Adipocyte (in vitro differentiated cells): ENCODE measurements at regions not wholly inside any gene's neighbourhood (a gene's known extent, or its start where the extent isn't known, plus 50 kb on each side); places are given as distances from the start of the nearest gene placed in this dataset.
A peak's percentile ranks its signal among the peaks of the same experiment; 100 is the strongest.
"Not testable (repeated sequence)": the region's sequence is repeated elsewhere in the genome, so short reads cannot be mapped to it uniquely, and the experiment has no call there.

Experiments used
- DNase-seq: peaks from one replicate; pipeline ENCODE4 v3.0.0-alpha.2; 2015; ENCODE audit warnings: low read depth
- H3K27me3 ChIP-seq: replicated peaks from 2 replicates; pipeline ENCODE4 v1.7.0; 2013; ENCODE audit warnings: mild to moderate bottlenecking, low read length, moderate library complexity; ENCODE audit not compliant: control insufficient read depth, insufficient read depth
- H3K36me3 ChIP-seq: 2 replicates; pipeline ENCODE4 v1.7.0; 2013; ENCODE audit warnings: low read length, mild to moderate bottlenecking, moderate library complexity; ENCODE audit not compliant: control insufficient read depth, insufficient read depth, severe bottlenecking
- H3K4me1 ChIP-seq: 2 replicates; pipeline ENCODE4 v1.7.0; 2013; ENCODE audit warnings: mild to moderate bottlenecking, low read length, moderate library complexity; ENCODE audit not compliant: control insufficient read depth, insufficient read depth
- H3K4me3 ChIP-seq: 2 replicates; pipeline ENCODE4 v1.7.0; 2013; ENCODE audit warnings: mild to moderate bottlenecking, low read length, moderate library complexity
- H3K9ac ChIP-seq: 2 replicates; pipeline ENCODE4 v1.7.0; 2013; ENCODE audit warnings: mild to moderate bottlenecking, low read length, moderate library complexity
- H3K9me3 ChIP-seq: 2 replicates; pipeline ENCODE4 v1.7.0; 2013; ENCODE audit warnings: mild to moderate bottlenecking, low read length, moderate library complexity; ENCODE audit not compliant: control insufficient read depth

GRCh38 chr6:16989976-16990375, 111.9 kb upstream of the STMND1 start:
- not testable (repeated sequence) for H3K36me3 ChIP-seq, H3K27me3 ChIP-seq, DNase-seq, H3K4me3 ChIP-seq, H3K9ac ChIP-seq, H3K9me3 ChIP-seq
- peaks cover 20% of the 10 kb centered on the region for H3K4me1 ChIP-seq

GRCh38 chr6:16989382-16989781, 112.5 kb upstream of the STMND1 start:
- H3K9me3 ChIP-seq = peaks cover 5% of the 10 kb centered on the region
- no peak for DNase-seq
- no peaks in the 10 kb centered on the region for H3K27me3 ChIP-seq
- no peak overlapping the region for H3K9ac ChIP-seq
- H3K4me3 ChIP-seq = no peak overlapping the region
- peaks cover 20% of the 10 kb centered on the region for H3K4me1 ChIP-seq
- H3K36me3 ChIP-seq = no peaks in the 10 kb centered on the region

DNA sequence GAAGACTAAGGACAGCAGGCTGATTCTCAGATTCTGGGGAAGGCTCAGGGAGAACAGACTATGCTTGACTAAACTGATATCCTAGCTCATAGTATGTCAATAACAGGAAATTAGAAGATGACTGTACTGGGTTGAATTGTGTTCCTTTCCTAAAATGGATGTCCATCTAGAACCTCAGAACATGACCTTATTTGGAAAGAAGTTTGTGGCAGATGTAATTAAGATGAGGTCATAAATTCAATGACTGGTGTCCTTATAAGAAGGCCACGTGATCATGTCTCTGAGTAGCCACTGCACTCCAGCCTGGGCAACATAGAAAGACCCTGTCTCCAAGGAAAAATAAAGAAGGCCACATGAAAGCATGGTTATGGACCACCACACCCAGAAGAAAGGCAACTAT, 113.9 kb upstream of the STMND1 start:
- no peaks in the 10 kb centered on the region for H3K36me3 ChIP-seq
- H3K9ac ChIP-seq = no peak overlapping the region
- H3K4me1 ChIP-seq = peaks cover 24% of the 10 kb centered on the region
- no peaks in the 10 kb centered on the region for H3K27me3 ChIP-seq
- peaks cover 5% of the 10 kb centered on the region for H3K9me3 ChIP-seq
- H3K4me3 ChIP-seq = no peak overlapping the region
- no peak for DNase-seq

GRCh38 chr6:16985513-16986284, 116.2 kb upstream of the STMND1 start:
- peaks cover 23% of the 10 kb centered on the region for H3K4me1 ChIP-seq
- no peaks in the 10 kb centered on the region for H3K36me3 ChIP-seq
- peak overlapping the region; percentile 10 for H3K4me3 ChIP-seq
- H3K9me3 ChIP-seq = peaks cover 5% of the 10 kb centered on the region
- no peak overlapping the region for H3K9ac ChIP-seq
- DNase-seq = peak; percentile 89
- H3K27me3 ChIP-seq = no peaks in the 10 kb centered on the region

DNA sequence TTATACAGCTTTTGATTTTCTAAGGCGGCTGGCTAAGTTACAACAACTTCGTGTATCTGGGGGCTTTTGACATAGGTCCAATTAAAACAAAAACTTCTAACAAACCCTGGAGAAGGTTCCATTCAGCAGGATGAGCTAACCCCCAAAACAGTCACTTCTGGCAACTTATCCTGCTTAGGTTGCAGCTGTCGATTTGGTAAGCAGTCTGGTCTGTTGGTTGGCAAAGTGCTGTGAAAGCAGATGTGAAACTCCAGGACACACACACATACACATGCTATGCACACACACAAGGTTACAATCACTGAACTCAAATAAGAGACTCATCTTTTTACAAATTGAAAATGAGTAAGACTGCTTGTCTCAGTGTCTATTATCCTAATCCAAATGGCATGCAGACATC, 119.0 kb upstream of the STMND1 start:
- H3K4me1 ChIP-seq = peaks cover 23% of the 10 kb centered on the region
- no peaks in the 10 kb centered on the region for H3K9me3 ChIP-seq
- H3K36me3 ChIP-seq = no peaks in the 10 kb centered on the region
- no peak overlapping the region for H3K4me3 ChIP-seq
- peak; percentile 80 for DNase-seq
- H3K9ac ChIP-seq = no peak overlapping the region
- H3K27me3 ChIP-seq = no peaks in the 10 kb centered on the region

GRCh38 chr6:16979677-16980370, 122.0 kb upstream of the STMND1 start:
- H3K27me3 ChIP-seq = no peaks in the 10 kb centered on the region

GRCh38 chr6:16978686-16979085, 123.2 kb upstream of the STMND1 start:
- H3K4me1 ChIP-seq = peaks cover 11% of the 10 kb centered on the region
- no peaks in the 10 kb centered on the region for H3K27me3 ChIP-seq
- no peak overlapping the region for H3K4me3 ChIP-seq
- DNase-seq = no peak
- no peaks in the 10 kb centered on the region for H3K9me3 ChIP-seq
- H3K36me3 ChIP-seq = no peaks in the 10 kb centered on the region
- H3K9ac ChIP-seq = no peak overlapping the region

More at GRCh38 chr6:16979677-16980370, 122.0 kb upstream of the STMND1 start:
- Histone ChIP-seq H3K9me3 (no peaks in the 10 kb centered on the region), H3K9ac (no peak overlapping the region), H3K36me3 (no peaks in the 10 kb centered on the region), H3K4me3 (no peak overlapping the region), H3K4me1 (peaks cover 11% of the 10 kb centered on the region)
- no peak for DNase-seq

GRCh38 chr6:16976385-16977183, 125.3 kb upstream of the STMND1 start:
- Histone ChIP-seq H3K9me3 (no peaks in the 10 kb centered on the region), H3K4me1 (no peaks in the 10 kb centered on the region), H3K4me3 (no peak overlapping the region), H3K27me3 (peaks cover 4% of the 10 kb centered on the region), H3K36me3 (no peaks in the 10 kb centered on the region), H3K9ac (no peak overlapping the region)
- no peak for DNase-seq

DNA sequence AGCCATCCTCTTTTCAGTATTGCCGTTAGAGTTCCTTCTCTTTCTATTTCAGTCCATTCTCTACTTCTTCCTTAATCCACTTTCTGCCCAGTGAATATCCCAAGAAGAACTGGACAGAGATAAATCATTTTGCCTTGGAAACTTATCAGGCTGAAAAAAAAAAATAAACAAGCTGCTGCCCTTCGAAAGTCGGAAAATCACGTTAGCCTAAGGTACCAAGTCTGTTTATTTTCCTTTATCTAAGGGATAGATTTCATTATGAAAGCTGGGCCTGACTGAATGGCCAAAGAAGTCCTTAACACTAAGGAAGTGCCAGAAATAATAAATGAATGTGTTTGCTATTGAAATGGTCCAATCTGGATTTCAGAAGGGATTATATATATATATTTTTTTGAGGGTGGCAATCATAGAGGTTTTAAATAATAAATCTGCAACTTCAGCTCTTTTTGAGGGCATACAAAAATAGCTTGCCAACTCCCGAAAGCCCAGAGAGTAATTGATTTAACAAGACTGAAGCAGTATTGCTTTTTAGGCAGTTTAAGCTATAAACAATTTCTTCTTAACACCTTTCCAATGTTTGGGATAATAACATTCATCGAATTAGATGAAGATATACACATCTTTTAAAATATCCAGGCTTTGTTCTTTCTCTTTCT, 127.0 kb upstream of the STMND1 start:
- H3K4me3 ChIP-seq = no peak overlapping the region
- peaks cover 4% of the 10 kb centered on the region for H3K27me3 ChIP-seq

GRCh38 chr6:16974387-16974673, 127.5 kb upstream of the STMND1 start:
- H3K9me3 ChIP-seq = no peaks in the 10 kb centered on the region
- H3K36me3 ChIP-seq = no peaks in the 10 kb centered on the region
- peaks cover 6% of the 10 kb centered on the region for H3K4me1 ChIP-seq
- peaks cover 4% of the 10 kb centered on the region for H3K27me3 ChIP-seq
- DNase-seq = peak; percentile 45
- H3K9ac ChIP-seq = no peak overlapping the region
- H3K4me3 ChIP-seq = no peak overlapping the region

More for the DNA sequence above, 127.0 kb upstream of the STMND1 start:
- Histone ChIP-seq H3K9me3 (no peaks in the 10 kb centered on the region), H3K4me1 (peaks cover 6% of the 10 kb centered on the region), H3K9ac (no peak overlapping the region), H3K36me3 (no peaks in the 10 kb centered on the region)
- no peak for DNase-seq
